Left ventricle myocardium superior (tissue), 1 donor: ENCODE measurements at regions not wholly inside any gene's neighbourhood (a gene's known extent, or its start where the extent isn't known, plus 50 kb on each side); places are given as distances from the start of the nearest gene placed in this dataset.

Source experiments
- ATAC-seq: fragments of 200-7000 bp; cut with Tn5 transposase; one replicate; pipeline ENCODE4 v1.9.1; 2020; ENCODE audit warnings: mild to moderate bottlenecking, moderate library complexity
- DNase-seq: peaks from one replicate; pipeline ENCODE4 v3.0.0-alpha.2; 2020
- intact Hi-C: fragments of 100-400 bp; cut with micrococcal nuclease; formaldehyde crosslinking; loops from one replicate; pipeline ENCODE4 v1.11.0; 2022
- donor health status: DM: no; HTN: yes; CAD: no; lungs with severe emphysema.

DNA sequence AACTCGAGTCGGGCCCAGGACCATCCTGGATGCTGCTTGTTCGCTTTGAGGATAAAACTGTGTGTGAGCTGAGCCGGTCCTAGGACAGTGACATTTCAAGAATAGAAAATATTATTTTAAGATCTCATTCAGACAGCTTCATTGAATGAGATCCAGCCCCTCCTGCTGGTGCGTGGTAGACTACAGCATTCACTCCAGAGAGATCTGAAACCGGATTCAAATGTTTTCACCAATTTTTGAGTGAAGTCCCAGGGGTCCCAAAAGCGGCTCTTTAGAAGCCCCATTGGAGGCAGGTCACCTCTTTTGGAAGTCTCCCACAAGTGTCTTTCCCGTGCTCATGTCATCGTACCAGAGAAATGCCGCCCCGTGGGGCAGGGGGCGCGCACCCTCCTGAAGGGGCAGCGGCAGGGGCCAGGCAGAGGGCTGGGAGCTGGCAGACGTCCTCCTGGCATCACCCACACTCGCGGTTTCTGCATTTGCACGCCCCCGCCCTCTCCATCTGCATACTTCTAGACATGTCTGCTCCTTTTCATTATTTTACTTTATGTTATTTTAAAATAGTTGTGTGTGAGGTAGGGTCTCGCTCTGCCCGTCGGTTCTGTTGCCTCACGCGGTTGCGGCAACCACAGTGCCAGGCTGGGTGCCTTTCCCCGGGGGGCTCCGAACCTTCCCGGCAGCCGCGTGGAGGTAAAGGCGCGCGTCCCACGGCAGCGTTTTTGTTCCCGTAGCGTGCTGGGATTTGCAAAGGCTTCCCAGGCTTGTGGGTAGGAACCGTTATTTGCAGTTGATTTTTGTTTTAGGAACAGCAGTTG is 52.3 kb upstream of the DPYSL4 start:
- intact Hi-C loops, result no loop called here
- ATAC-seq (no peak), DNase-seq (peak; percentile 13)

GRCh38 chr10:132135053-132135872 is 51.5 kb upstream of the DPYSL4 start:
- intact Hi-C loops, result no loop called here
- DNase-seq, result peak; percentile 21
- no peak for ATAC-seq

DNA sequence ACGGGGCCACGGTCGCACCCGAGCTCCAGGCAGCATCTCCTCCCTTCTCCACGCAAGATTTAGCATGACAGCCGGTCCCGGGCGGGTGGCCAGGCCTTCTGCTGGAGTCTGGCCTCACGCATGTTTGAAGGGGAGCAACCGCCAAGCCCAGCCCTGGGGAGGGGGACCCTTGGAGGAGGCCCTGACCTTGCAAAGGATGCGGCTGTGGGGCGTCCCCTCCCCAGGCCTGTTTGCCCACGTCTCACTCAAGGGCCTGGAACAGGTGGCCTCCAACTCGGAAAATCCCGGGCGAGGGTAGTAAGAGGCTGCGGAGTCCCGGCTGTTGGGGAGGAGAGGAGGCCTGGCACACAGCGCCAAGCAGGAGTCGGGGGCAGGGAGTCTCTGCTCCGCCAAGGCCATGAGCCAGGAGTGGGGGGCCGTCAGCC is 50.6 kb upstream of the DPYSL4 start:
- intact Hi-C loops, result no loop called here
- no peak for ATAC-seq

GRCh38 chr10:132136689-132137088 is 50.1 kb upstream of the DPYSL4 start:
- DNase-seq (peak; percentile 12), ATAC-seq (no peak)
- intact Hi-C loops, result no loop called here

More for the DNA sequence above, 50.6 kb upstream of the DPYSL4 start:
- peak; percentile 26 for DNase-seq
